ENCODE measurements at regions not wholly inside any gene's neighbourhood (a gene's known extent, or its start where the extent isn't known, plus 50 kb on each side); places are given as distances from the start of the nearest gene placed in this dataset.

DNA sequence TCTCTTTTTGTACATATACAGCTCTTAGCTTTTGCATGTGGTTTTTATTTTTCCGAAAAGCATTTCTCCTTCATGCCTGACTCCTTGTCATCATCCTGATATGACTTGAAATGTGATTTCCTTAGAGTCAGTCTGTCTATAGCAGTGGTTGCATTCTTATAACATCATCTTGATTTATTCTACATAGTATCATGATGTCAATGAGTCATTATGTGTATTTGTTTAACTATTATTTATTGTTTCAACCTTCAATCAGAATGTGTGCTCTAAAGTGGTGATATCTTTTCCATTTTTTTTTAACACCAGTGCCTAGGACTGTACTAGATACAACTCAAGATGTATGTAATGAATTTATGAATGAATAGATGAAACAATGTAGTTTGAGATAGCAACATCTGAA lies 354.9 kb upstream of the CDH8 start:
- TF ChIP-seq, protein P1, sequence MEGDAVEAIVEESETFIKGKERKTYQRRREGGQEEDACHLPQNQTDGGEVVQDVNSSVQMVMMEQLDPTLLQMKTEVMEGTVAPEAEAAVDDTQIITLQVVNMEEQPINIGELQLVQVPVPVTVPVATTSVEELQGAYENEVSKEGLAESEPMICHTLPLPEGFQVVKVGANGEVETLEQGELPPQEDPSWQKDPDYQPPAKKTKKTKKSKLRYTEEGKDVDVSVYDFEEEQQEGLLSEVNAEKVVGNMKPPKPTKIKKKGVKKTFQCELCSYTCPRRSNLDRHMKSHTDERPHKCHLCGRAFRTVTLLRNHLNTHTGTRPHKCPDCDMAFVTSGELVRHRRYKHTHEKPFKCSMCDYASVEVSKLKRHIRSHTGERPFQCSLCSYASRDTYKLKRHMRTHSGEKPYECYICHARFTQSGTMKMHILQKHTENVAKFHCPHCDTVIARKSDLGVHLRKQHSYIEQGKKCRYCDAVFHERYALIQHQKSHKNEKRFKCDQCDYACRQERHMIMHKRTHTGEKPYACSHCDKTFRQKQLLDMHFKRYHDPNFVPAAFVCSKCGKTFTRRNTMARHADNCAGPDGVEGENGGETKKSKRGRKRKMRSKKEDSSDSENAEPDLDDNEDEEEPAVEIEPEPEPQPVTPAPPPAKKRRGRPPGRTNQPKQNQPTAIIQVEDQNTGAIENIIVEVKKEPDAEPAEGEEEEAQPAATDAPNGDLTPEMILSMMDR (IDR thresholded peaks at IDR 0.05) = no peak
- Histone ChIP-seq H3K27me3 (replicated peaks; ENCODE audit: insufficient read depth) (no peaks in the 10 kb centered on the region), H3K27ac (no peak overlapping the region), H3K9me3 (no peaks in the 10 kb centered on the region), H3K36me3 (no peaks in the 10 kb centered on the region), H3K4me3 (no peak overlapping the region), H3K4me1 (ENCODE audit: control insufficient read depth in 1 of 2, low read depth in 2 of 2) (no peaks in the 10 kb centered on the region)
- ATAC-seq (ENCODE audit: insufficient number of reproducible peaks, low FRiP score, low read depth) (no peak), DNase-seq (ENCODE audit: low spot score) (no peak)

DNA sequence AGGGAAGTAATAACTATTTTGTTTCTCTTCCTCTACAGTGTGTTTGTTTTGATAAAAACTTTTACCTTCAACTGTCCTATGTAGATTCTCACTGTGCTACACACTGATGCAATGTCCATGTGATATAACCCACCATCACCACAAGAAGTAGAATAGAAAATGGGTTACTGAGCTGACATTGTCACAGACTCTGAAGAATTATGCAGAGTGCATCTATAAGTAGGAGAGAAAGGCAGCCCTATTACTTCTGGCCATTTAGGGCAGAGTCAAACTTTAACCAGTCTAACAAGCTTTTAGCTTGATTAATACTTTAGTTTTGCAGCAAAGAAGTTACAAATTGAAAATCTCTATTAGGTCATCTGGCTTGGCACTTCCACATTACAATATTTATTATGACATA lies 354.0 kb upstream of the CDH8 start:
- H3K4me1 ChIP-seq (ENCODE audit: control insufficient read depth in 1 of 2, low read depth in 2 of 2) = no peaks in the 10 kb centered on the region
- TF ChIP-seq, protein P1 (IDR thresholded peaks at IDR 0.05) = no peak
- no peaks in the 10 kb centered on the region for H3K27me3 ChIP-seq (replicated peaks; ENCODE audit: insufficient read depth)
- no peaks in the 10 kb centered on the region for H3K36me3 ChIP-seq
- no peak overlapping the region for H3K4me3 ChIP-seq
- no peak overlapping the region for H3K27ac ChIP-seq
- H3K9me3 ChIP-seq = no peaks in the 10 kb centered on the region
- ATAC-seq (ENCODE audit: insufficient number of reproducible peaks, low FRiP score, low read depth) = no peak
- DNase-seq (ENCODE audit: low spot score) = no peak

DNA sequence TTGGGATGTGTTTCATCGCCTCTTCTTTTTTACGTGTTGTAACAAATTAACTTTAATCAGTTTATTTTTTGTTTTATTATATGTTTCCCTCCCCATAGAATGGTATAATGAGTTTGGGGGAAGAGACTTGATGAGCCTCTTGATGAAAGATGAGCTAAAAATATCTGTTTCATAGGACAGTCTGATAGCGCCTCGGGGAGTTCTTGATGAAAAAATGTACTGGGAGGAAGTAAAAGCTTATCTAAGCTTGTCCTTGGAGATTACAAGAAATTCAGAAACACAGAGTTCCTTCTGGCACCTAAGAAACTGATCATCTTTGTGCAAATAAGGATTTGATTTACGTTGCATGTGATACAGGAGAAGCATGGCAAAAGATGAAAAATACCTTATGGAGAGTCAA lies 350.2 kb upstream of the CDH8 start:
- H3K27me3 ChIP-seq (replicated peaks; ENCODE audit: insufficient read depth) = no peaks in the 10 kb centered on the region
- H3K4me1 ChIP-seq (ENCODE audit: control insufficient read depth in 1 of 2, low read depth in 2 of 2) = no peaks in the 10 kb centered on the region
- DNase-seq (ENCODE audit: low spot score) (no peak), ATAC-seq (ENCODE audit: insufficient number of reproducible peaks, low FRiP score, low read depth) (no peak)
- H3K9me3 ChIP-seq = no peaks in the 10 kb centered on the region
- H3K4me3 ChIP-seq = no peak overlapping the region
- H3K27ac ChIP-seq = no peak overlapping the region
- no peaks in the 10 kb centered on the region for H3K36me3 ChIP-seq
- TF ChIP-seq, protein P1 (IDR thresholded peaks at IDR 0.05) = no peak

DNA sequence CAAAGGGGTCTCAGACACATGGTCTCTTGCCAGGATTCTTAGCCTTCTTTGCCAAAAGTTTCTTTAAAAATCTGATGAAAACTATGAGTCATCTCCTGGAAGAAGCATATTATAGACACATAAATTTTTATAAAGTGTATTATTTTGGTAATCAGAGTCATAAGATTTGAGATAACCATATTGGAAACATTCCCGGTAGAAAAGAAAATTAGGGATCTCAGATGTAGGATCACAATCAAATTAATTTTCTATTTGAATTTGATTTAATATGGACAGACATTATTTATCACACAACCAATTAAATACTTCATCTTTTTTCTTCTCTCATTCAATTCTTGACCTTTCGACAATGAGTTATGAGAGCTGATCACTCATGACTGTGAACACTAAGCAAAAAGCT lies 347.7 kb upstream of the CDH8 start:
- ATAC-seq (ENCODE audit: insufficient number of reproducible peaks, low FRiP score, low read depth) (no peak), DNase-seq (ENCODE audit: low spot score) (no peak)
- Histone ChIP-seq H3K4me3 (no peak overlapping the region), H3K4me1 (ENCODE audit: control insufficient read depth in 1 of 2, low read depth in 2 of 2) (no peaks in the 10 kb centered on the region), H3K36me3 (no peaks in the 10 kb centered on the region), H3K27me3 (replicated peaks; ENCODE audit: insufficient read depth) (no peaks in the 10 kb centered on the region), H3K27ac (no peak overlapping the region), H3K9me3 (no peaks in the 10 kb centered on the region)
- TF ChIP-seq, protein P1 (IDR thresholded peaks at IDR 0.05) = no peak

DNA sequence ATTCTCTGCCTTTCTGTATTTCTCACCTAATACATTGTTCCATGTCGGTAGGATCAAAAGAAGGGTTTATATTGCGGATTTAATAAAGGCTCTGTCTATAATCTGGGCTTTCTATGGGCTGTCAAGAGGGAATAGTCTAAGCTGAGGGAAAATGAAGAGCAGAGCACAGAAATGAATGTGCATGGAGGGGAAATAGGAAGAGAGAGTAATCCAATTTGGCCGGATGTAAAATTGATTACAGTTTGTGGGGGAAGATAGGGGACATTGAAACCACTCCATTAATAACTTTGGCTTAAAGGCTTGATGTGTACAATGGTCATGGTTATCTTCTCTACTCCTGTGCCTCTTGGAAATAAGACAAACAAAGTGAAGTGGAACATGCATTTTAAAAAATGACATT lies 334.2 kb upstream of the CDH8 start:
- DNase-seq (ENCODE audit: low spot score) = no peak
- no peaks in the 10 kb centered on the region for H3K27me3 ChIP-seq (replicated peaks; ENCODE audit: insufficient read depth)
- ATAC-seq (ENCODE audit: insufficient number of reproducible peaks, low FRiP score, low read depth) = no peak
- no peaks in the 10 kb centered on the region for H3K9me3 ChIP-seq
- no peak overlapping the region for H3K27ac ChIP-seq
- no peaks in the 10 kb centered on the region for H3K4me1 ChIP-seq (ENCODE audit: control insufficient read depth in 1 of 2, low read depth in 2 of 2)
- no peaks in the 10 kb centered on the region for H3K36me3 ChIP-seq
- no peak overlapping the region for H3K4me3 ChIP-seq
- TF ChIP-seq, protein P1 (IDR thresholded peaks at IDR 0.05) = no peak
